ENCODE measurements at regions not wholly inside any gene's neighbourhood (a gene's known extent, or its start where the extent isn't known, plus 50 kb on each side); places are given as distances from the start of the nearest gene placed in this dataset.

GRCh38 chr5:62931153-62931950 lies 352.7 kb downstream of the LRRC70 start:
- peak; percentile 17 for DNase-seq (ENCODE audit: low read depth, low spot score)
- in situ Hi-C loops (cut with HindIII; ENCODE audit: low sequenced_read_pairs), result no loop called here
- TF ChIP-seq CTCF (IDR thresholded peaks at IDR 0.05; ENCODE audit: low read depth, low read length), result no peak

DNA sequence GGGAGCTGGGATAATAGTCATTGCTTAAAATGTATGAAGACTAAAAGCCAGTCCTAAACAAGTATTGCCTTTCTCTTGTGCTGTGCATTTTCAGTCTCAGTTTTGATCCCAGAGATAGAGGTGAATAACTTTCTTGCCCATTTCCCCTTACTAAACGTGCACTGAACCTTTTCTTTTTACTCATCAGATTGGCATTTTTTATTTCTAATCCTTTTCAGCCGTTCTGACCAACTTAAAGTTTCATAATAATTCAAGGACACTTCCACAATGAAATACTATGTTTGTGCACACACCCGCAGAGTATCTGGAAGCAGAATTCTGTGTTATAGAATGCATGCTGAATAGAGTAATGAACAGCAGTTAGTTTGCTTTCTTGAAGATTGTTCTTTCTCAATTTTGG lies 343.6 kb downstream of the LRRC70 start:
- H3K4me3 ChIP-seq (ENCODE audit: low read depth, low read length), result no peak overlapping the region
- in situ Hi-C loops (cut with HindIII; ENCODE audit: low sequenced_read_pairs), result no loop called here
- TF ChIP-seq CTCF (IDR thresholded peaks at IDR 0.05; ENCODE audit: low read depth, low read length), result no peak
- no peak for DNase-seq (ENCODE audit: low read depth, low spot score)

More at GRCh38 chr5:62931153-62931950, 352.7 kb downstream of the LRRC70 start:
- H3K4me3 ChIP-seq (ENCODE audit: low read depth, low read length), result no peak overlapping the region

GRCh38 chr5:62920856-62921255 lies 342.2 kb downstream of the LRRC70 start:
- DNase-seq (ENCODE audit: low read depth, low spot score), result no peak

DNA sequence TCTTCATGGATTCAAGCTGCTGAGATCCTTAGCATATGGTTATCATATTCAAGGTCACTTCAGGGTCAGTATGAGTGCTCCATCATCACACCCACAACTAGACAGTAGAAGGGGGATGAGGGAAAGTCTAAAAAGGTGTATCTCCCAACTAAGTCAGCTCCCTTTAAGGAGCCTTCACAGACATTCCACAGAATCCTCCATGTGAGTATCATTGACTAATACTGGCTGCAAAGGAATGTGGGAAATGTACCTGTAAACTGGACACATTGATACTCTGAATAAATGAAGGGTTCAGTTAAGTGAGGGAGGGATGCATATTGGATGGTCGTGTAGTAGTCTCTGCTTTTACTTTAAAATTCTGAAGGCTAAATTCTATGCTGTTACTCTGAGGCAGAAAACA lies 330.7 kb downstream of the LRRC70 start:
- no peak overlapping the region for H3K4me3 ChIP-seq (ENCODE audit: low read depth, low read length)
- DNase-seq (ENCODE audit: low read depth, low spot score), result no peak
- TF ChIP-seq CTCF (IDR thresholded peaks at IDR 0.05; ENCODE audit: low read depth, low read length), result no peak
- in situ Hi-C loops (cut with HindIII; ENCODE audit: low sequenced_read_pairs), result no loop called here

More at GRCh38 chr5:62920856-62921255, 342.2 kb downstream of the LRRC70 start:
- in situ Hi-C loops (cut with HindIII; ENCODE audit: low sequenced_read_pairs), result no loop called here
- TF ChIP-seq CTCF (IDR thresholded peaks at IDR 0.05; ENCODE audit: low read depth, low read length), result no peak
- H3K4me3 ChIP-seq (ENCODE audit: low read depth, low read length), result no peak overlapping the region

DNA sequence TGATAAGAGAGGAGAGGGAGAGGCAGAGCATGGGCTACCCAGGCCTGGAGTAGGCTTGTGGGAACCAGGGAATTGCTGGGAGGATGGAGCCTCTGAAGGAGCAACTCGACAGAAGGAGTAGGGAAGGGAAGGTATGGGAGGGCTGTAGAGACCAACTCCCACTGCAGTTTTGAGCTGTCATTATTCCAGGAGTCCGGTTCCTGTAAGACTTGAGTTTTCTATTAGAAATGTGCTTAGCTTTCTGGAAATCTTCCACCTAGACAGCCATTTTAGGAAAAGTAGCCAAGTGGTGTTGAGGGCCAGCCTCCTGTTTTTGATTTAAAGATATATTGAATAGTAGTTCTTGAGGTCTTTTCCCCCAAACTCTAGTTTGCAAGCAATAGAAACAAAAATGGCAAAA lies 323.5 kb downstream of the LRRC70 start:
- H3K4me3 ChIP-seq (ENCODE audit: low read depth, low read length), result no peak overlapping the region
- in situ Hi-C loops (cut with HindIII; ENCODE audit: low sequenced_read_pairs), result no loop called here
- no peak for DNase-seq (ENCODE audit: low read depth, low spot score)
- TF ChIP-seq CTCF (IDR thresholded peaks at IDR 0.05; ENCODE audit: low read depth, low read length), result no peak

DNA sequence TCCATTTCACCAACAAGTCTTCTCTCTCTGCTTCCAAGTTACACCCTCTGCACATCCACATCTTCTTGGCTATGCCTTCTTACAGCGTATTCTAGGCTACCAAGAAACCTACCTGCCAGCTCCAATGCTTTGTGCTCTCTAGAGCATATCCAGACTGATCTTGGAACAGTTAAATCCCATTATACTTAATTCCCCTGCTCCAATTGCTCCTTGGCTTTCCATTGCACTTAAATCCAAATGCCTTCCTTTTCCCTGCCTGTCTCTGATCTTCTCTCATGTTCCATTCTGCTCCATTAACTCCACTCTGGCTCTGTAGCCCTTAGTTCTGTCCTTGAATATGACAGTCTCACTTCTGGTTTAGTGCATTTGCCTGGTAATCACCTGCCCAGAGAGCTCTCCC lies 322.4 kb downstream of the LRRC70 start:
- in situ Hi-C loops (cut with HindIII; ENCODE audit: low sequenced_read_pairs), result no loop called here
- H3K4me3 ChIP-seq (ENCODE audit: low read depth, low read length), result no peak overlapping the region
- DNase-seq (ENCODE audit: low read depth, low spot score), result no peak
- no peak for TF ChIP-seq CTCF (IDR thresholded peaks at IDR 0.05; ENCODE audit: low read depth, low read length)

All from astrocyte of the spinal cord (primary cell).